Neural cell (in vitro differentiated cells): ENCODE measurements at regions not wholly inside any gene's neighbourhood (a gene's known extent, or its start where the extent isn't known, plus 50 kb on each side); places are given as distances from the start of the nearest gene placed in this dataset.

Experiments used
- H2AFZ ChIP-seq: fragments of 200-600, 300-800 bp; sonication (generic), shearing (Covaris generic); 2 replicates; pipeline ENCODE4 v1.6.0; 2014; ENCODE audit warnings: low read depth, mild to moderate bottlenecking, antibody characterized with exemption, low read length, moderate library complexity
- H3F3A ChIP-seq: fragments of 200-600 bp; shearing (Covaris generic); 2 replicates; pipeline ENCODE4 v1.6.1; 2016; ENCODE audit warnings: mild to moderate bottlenecking, moderate library complexity, mixed read lengths, antibody characterized with exemption, low read length; ENCODE audit not compliant: insufficient read depth, poor library complexity, severe bottlenecking
- H3K27ac ChIP-seq: fragments of 200-600, 300-800 bp; sonication (generic), shearing (Covaris generic); 2 replicates; pipeline ENCODE4 v1.5.1; 2014; ENCODE audit warnings: mild to moderate bottlenecking, low read length, moderate library complexity
- H3K27me3 ChIP-seq: fragments of 300-800, 200-600 bp; sonication (generic), shearing (Covaris generic); 2 replicates; pipeline ENCODE4 v1.6.0; 2014; ENCODE audit warnings: mild to moderate bottlenecking, low read depth, low read length, moderate library complexity; ENCODE audit not compliant: insufficient read depth
- H3K36me3 ChIP-seq: fragments of 300-800, 200-600 bp; sonication (generic), shearing (Covaris generic); 2 replicates; pipeline ENCODE4 v1.5.1; 2014; ENCODE audit warnings: mild to moderate bottlenecking, antibody characterized with exemption, low read length, moderate library complexity; ENCODE audit not compliant: insufficient read depth
- H3K4me2 ChIP-seq: fragments of 300-800, 200-600 bp; sonication (generic), shearing (Covaris generic); 2 replicates; pipeline ENCODE4 v1.6.0; 2014; ENCODE audit warnings: mild to moderate bottlenecking, low read length
- H3K4me3 ChIP-seq: fragments of 300-800, 200-600 bp; sonication (generic), shearing (Covaris generic); 2 replicates; pipeline ENCODE4 v1.5.1; 2014; ENCODE audit warnings: mild to moderate bottlenecking, low read length, moderate library complexity
- H3K79me2 ChIP-seq: fragments of 200-600 bp; shearing (Covaris generic); replicated peaks from 2 replicates; pipeline ENCODE4 v1.6.0; 2014; ENCODE audit warnings: mild to moderate bottlenecking, low read length, moderate library complexity; ENCODE audit not compliant: insufficient read depth
- H3K9ac ChIP-seq: fragments of 300-800, 200-600 bp; sonication (generic), shearing (Covaris generic); 2 replicates; pipeline ENCODE4 v1.6.1; 2016; ENCODE audit warnings: mild to moderate bottlenecking, low read length, mixed read lengths
- H3K9me2 ChIP-seq: fragments of 200-600 bp; shearing (Covaris generic); 2 replicates; pipeline ENCODE4 v1.6.1; 2016; ENCODE audit warnings: mild to moderate bottlenecking, low read length, mixed read lengths; ENCODE audit not compliant: insufficient read depth
- H3K9me3 ChIP-seq: fragments of 200-600, 300-800 bp; sonication (generic), shearing (Covaris generic); 2 replicates; pipeline ENCODE4 v1.6.1; 2016; ENCODE audit warnings: mild to moderate bottlenecking, mixed run types, low read length, moderate library complexity, mixed read lengths
- H4K20me1 ChIP-seq: fragments of 200-600 bp; shearing (Covaris generic); 2 replicates; pipeline ENCODE4 v1.6.1; 2016; ENCODE audit warnings: mild to moderate bottlenecking, mixed run types; ENCODE audit not compliant: insufficient read depth
- CTCF ChIP-seq: fragments of 450-650 bp; IDR thresholded peaks from 2 replicates; pipeline ENCODE4 v1.5.1; 2014; ENCODE audit warnings: antibody characterized with exemption, mild to moderate bottlenecking, moderate library complexity; ENCODE audit not compliant: poor library complexity, severe bottlenecking
- EP300 ChIP-seq: fragments of 450-650 bp; conservative IDR thresholded peaks from 2 replicates; pipeline ENCODE4 v1.6.1; 2014; ENCODE audit warnings: antibody characterized with exemption, mild to moderate bottlenecking, moderate library complexity; ENCODE audit not compliant: poor library complexity, severe bottlenecking
- EZH2 ChIP-seq: fragments of 200-600, 300-800 bp; shearing (Covaris generic), sonication (generic); IDR thresholded peaks from 2 replicates; pipeline ENCODE4 v1.6.1; 2014; ENCODE audit warnings: antibody characterized with exemption, low read length, borderline replicate concordance, mild to moderate bottlenecking; ENCODE audit not compliant: insufficient read depth, poor library complexity, severe bottlenecking
- MXI1 ChIP-seq: fragments of 450-650 bp; conservative IDR thresholded peaks from 2 replicates; pipeline ENCODE4 v1.6.1; 2014; ENCODE audit warnings: antibody characterized with exemption, mild to moderate bottlenecking; ENCODE audit not compliant: poor library complexity, severe bottlenecking
- POLR2AphosphoS5 ChIP-seq: IDR thresholded peaks from 2 replicates; pipeline ENCODE4 v1.6.1; 2012
- RAD21 ChIP-seq: fragments of 450-650 bp; conservative IDR thresholded peaks from 2 replicates; pipeline ENCODE4 v1.6.1; 2014; ENCODE audit warnings: antibody characterized with exemption, mild to moderate bottlenecking, moderate library complexity
- REST ChIP-seq: IDR thresholded peaks from 2 replicates; pipeline ENCODE4 v1.6.1; 2012; ENCODE audit warnings: borderline replicate concordance
- SMC3 ChIP-seq: fragments of 450-650 bp; conservative IDR thresholded peaks from 2 replicates; pipeline ENCODE4 v1.6.1; 2014; ENCODE audit warnings: antibody characterized with exemption, mild to moderate bottlenecking, moderate library complexity; ENCODE audit not compliant: poor library complexity
- TAF1 ChIP-seq: IDR thresholded peaks from 2 replicates; pipeline ENCODE4 v1.6.1; 2012; ENCODE audit warnings: low read depth

GRCh38 chr2:144693179-144693578, 173.3 kb upstream of the ZEB2 start:
- no peak overlapping the region for H3K9ac ChIP-seq
- no peaks in the 10 kb centered on the region for H3K79me2 ChIP-seq
- TF ChIP-seq CTCF (no peak), EZH2 (no peak), TAF1 (no peak), MXI1 (no peak), POLR2AphosphoS5 (no peak), RAD21 (no peak), SMC3 (no peak), REST (no peak), EP300 (no peak)
- H3K36me3 ChIP-seq = no peaks in the 10 kb centered on the region
- no peaks in the 10 kb centered on the region for H3F3A ChIP-seq
- no peaks in the 10 kb centered on the region for H4K20me1 ChIP-seq
- no peak overlapping the region for H3K4me3 ChIP-seq
- no peak overlapping the region for H3K27ac ChIP-seq
- H3K9me2 ChIP-seq = no peaks in the 10 kb centered on the region
- no peak overlapping the region for H3K4me2 ChIP-seq
- no peaks in the 10 kb centered on the region for H3K27me3 ChIP-seq
- H3K9me3 ChIP-seq = no peaks in the 10 kb centered on the region
- H2AFZ ChIP-seq = no peak overlapping the region

GRCh38 chr2:144692661-144693060, 172.7 kb upstream of the ZEB2 start:
- H3K9me3 ChIP-seq = no peaks in the 10 kb centered on the region
- H3K4me2 ChIP-seq = no peak overlapping the region
- H3K4me3 ChIP-seq = no peak overlapping the region
- no peaks in the 10 kb centered on the region for H3F3A ChIP-seq
- H3K27ac ChIP-seq = no peak overlapping the region
- H4K20me1 ChIP-seq = no peaks in the 10 kb centered on the region
- no peak overlapping the region for H2AFZ ChIP-seq
- TF ChIP-seq REST (no peak), EZH2 (no peak), TAF1 (no peak), MXI1 (no peak), RAD21 (no peak), CTCF (no peak), SMC3 (no peak), POLR2AphosphoS5 (no peak), EP300 (no peak)
- no peaks in the 10 kb centered on the region for H3K9me2 ChIP-seq
- no peaks in the 10 kb centered on the region for H3K36me3 ChIP-seq
- no peak overlapping the region for H3K9ac ChIP-seq
- no peaks in the 10 kb centered on the region for H3K79me2 ChIP-seq
- H3K27me3 ChIP-seq = no peaks in the 10 kb centered on the region
